Urinary bladder (tissue), 4 donors: ENCODE measurements at regions not wholly inside any gene's neighbourhood (a gene's known extent, or its start where the extent isn't known, plus 50 kb on each side); places are given as distances from the start of the nearest gene placed in this dataset. TPM values are rescaled to one million over a fixed set of nuclear protein-coding genes. Genes with fewer than 3 reads are reported as not detected.
A peak's percentile ranks its signal among the peaks of the same experiment; 100 is the strongest.

Experiments used
- DNase-seq: peaks from one replicate; pipeline ENCODE4 v3.0.0-alpha.2; 2015; ENCODE audit errors: extremely low spot score
- H3K27ac ChIP-seq: one replicate; pipeline ENCODE4 v1.5.1; 2013; ENCODE audit warnings: low read depth, mild to moderate bottlenecking, moderate library complexity
- H3K36me3 ChIP-seq: one replicate; pipeline ENCODE4 v1.6.1; 2013; ENCODE audit warnings: mild to moderate bottlenecking, moderate library complexity; ENCODE audit not compliant: insufficient read depth
- H3K4me1 ChIP-seq: one replicate; pipeline ENCODE4 v1.6.1; 2013; ENCODE audit warnings: mild to moderate bottlenecking, moderate library complexity; ENCODE audit not compliant: insufficient read depth
- H3K4me3 ChIP-seq: one replicate; pipeline ENCODE4 v1.5.1; 2013; ENCODE audit warnings: low read depth, low read length
- WGBS: extraction: QIAGEN DNeasy Blood & Tissue Kit; methylation state at CpG from one replicate; pipeline ENCODE4 v1.1.7; 2013; 5-methylcytosine and 5-hydroxymethylcytosine counted together
- small RNA-seq: library from RNA; depleted of rRNA; stranded (forward); fragments of <200 nt; gene quantifications from one replicate; pipeline ENCODE3, GENCODE V24; 2014
- donor health status: healthy with polysubstance abuse.
- donor health status: healthy.

GRCh38 chr10:105328503-105329133 is 687.5 kb downstream of the SORCS3 start:
- DNase-seq, result peak; percentile 76
- no peak overlapping the region for H3K27ac ChIP-seq
- whole genome bisulfite sequencing, result 49% methylated on average over 1 of the region's 1 CpG
- no peak overlapping the region for H3K4me3 ChIP-seq
- H3K4me1 ChIP-seq, result no peaks in the 10 kb centered on the region
- H3K36me3 ChIP-seq, result no peaks in the 10 kb centered on the region

Small RNAs in the stretch of these regions (small RNA-seq; reads per million reads assigned to genes)
- gene RNU6-463P, result not detected
